Femur (tissue), 1 donor: ENCODE measurements at regions not wholly inside any gene's neighbourhood (a gene's known extent, or its start where the extent isn't known, plus 50 kb on each side); places are given as distances from the start of the nearest gene placed in this dataset.
"Not testable (repeated sequence)": the region's sequence is repeated elsewhere in the genome, so short reads cannot be mapped to it uniquely, and the experiment has no call there.

Source experiments
- DNase-seq: peaks from one replicate; pipeline ENCODE4 v3.0.0-alpha.2; 2017

DNA sequence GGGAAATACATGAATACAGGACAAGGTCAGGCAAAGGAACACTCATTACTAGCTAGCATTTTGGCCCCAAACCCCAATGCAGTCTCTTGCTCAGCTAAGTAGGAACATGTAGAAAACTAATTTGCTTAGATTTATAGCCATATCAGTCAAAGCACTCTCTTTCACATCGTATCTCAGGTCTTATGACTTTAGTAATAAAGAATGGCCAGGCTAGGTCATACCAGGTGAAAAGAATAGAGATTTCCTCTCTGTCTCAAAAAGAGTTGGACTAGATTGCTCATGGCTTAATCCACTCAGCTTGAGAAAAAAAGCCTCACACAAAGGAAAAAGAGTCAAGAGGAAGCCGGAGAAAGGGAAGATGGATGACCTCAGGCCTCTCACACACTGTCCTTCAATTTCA lies 772.7 kb upstream of the SEMA6A start:
- DNase-seq, result no peak

DNA sequence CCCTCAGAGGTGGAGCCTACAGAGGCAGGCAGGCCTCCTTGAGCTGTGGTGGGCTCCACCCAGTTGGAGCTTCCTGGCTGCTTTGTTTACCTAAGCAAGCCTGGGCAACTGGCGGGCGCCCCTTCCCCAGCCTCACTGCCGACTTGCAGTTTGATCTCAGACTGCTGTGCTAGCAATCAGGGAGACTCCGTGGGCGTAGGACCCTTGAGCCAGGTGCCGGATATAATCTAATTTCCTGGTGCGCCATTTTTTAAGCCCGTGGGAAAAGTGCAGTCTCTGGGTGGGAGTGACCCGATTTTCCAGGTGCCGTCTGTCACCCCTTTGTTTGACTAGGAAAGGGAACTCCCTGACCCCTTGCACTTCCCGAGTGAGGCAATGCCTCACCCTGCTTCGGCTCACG lies 769.1 kb upstream of the SEMA6A start:
- DNase-seq, result not testable (repeated sequence)

DNA sequence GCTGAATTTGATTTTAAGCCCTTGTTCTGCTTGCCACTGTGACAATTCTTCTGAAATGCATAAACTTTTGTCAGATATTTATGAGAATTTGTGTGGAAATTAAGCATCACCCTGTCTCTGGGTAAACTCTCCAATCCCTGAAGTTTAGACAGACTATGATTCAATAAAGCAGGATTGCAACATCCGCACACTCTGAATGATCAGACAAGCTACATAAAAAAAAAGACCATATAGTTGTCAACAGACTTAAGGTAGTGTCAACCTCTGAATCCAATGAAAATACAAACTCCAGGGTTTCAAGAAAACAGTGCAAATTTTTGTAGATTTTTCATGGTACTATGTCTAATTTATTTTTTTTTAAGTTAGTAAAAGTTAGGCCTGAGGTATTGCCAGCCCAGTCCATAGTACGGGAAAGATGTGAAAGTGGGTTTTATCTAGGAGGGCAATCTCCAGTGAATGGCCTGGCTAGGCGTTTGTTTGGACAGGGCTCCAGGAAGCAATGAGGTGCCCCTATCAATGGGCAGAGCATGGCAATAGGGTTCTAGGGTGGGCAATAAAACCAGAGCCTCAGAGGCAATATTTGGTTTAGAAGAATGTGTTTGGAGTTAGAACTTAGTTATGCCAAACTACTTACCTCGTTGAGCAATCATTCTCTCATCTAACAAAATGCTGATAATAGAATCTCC lies 762.6 kb upstream of the SEMA6A start:
- DNase-seq, result no peak

DNA sequence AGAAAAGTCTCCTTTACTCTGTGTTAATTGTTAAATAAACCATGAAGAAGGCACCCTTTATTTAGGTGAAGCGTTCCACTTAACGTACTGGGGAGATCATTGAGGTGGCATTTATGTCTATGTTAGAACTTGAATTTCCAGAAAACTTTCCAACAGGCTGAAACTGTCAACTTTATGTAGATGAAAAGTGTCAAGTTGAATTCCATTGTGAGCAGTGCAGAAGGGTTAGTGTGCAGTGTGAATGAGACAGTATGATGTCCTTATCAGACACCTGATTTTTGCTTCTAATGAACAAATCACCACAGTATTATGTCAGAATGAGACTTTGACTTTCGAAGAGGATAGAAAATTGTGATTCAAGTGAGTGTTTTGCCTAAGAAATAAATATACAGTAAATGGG lies 761.6 kb upstream of the SEMA6A start:
- no peak for DNase-seq

DNA sequence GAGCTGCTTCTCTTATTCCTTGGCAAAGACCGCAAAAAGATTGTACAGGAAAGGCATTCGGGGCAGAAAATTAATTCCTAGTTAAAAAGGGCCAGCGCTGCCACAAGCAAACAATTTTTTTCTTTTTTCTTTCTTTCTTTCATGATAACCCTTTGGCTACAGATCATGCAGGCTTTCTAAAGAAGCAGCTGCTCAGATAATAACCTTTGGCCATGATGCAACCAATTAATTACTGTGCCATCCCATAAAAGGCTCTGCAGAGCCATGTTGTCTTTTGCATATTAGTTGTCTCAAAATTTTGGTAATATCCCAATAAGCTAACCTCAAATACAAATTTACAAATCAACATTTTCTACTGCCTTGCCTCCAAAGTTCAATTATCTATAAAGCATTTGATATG lies 758.4 kb upstream of the SEMA6A start:
- DNase-seq, result no peak

DNA sequence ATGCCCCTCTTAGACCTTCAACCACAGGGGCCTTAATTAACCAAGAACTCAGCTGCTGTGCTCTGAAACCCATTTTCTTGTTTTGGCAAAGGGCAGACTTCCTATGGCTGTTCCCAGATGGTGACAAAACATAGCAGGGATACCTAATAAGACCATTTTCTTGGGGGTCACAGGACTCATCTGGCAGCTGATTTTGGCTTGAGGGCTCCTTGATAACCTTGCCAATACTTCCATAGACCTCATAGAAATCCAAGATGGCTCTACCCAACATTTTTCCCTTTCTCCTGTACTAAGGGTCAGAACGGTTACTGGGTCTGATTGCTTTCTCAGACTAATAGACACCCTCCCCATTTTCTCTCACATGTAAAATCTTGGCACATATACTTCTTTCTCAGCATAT lies 757.7 kb upstream of the SEMA6A start:
- DNase-seq, result no peak

DNA sequence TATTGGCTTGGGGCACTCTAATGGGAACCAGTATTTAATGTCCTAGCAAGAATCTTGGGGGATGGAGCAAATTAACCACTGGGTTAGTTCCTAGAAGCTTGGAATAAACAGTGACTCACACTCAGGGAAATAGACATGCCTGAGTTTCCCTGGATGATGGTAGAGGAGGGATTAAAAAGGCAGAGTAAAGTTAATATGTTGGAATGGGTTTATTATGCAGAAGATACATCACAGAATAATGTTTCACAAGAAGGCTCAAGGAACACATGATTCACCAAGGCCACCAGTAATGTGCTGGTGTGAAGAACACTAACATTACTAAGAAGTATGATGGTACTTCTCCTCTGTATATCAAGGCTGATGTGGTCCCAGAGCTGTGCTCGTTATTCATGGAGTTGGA lies 752.9 kb upstream of the SEMA6A start:
- DNase-seq, result no peak

DNA sequence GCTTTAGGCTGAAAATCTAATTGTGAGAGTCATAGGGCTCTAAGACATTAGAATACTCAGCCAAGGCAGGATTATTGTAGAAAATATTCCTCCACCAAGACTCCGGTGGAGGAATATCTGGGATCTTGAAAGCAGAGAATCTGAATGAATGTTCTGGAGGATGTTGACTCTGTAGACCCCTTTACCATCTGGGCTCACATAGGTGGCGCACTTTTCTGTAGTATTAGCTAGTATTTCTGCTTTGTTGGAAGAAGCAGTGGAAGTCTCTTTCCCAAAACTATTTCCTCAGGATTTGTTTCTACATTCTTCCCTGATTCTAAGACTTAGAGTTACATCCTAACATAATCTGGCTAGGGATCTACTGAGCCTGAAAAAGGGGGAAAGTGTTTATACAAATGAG lies 752.4 kb upstream of the SEMA6A start:
- no peak for DNase-seq

DNA sequence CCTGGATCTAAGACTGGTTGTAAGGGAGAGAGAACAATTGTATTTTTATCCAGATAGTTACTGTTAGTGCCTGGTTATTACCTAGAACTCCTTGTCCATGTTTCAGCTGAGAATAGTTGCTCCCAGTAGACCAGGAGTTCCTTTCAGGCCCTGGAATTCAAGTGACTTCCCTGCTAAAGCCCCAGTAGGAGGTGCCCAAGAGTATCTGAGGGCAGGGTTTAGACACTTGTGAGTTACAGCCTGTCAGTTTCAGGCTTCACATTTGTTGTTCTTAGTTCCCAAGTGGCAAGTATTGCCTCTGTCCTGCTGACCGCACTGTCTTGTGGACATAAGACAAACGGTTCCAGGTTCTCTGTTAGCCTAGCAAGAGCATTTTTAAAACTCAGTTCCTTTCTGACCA lies 743.9 kb upstream of the SEMA6A start:
- DNase-seq, result no peak

DNA sequence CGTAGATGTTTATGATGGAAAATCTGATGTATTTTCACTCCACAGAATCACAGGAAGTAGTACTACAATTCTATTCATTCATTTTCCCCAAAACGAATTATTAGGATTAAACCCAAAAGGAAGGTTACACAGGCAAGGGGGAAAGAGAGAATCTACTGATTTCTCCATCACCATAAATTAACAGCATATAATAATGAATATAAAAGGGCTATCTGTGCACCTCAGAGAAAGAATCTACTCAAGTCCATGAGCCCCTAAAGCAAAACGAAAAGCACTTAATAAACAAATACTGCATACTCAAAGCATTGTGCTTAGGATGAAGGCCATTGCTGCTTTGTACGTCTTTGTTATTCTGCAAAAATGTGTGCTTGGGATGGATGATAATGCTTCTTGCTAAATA lies 740.5 kb upstream of the SEMA6A start:
- DNase-seq, result no peak

DNA sequence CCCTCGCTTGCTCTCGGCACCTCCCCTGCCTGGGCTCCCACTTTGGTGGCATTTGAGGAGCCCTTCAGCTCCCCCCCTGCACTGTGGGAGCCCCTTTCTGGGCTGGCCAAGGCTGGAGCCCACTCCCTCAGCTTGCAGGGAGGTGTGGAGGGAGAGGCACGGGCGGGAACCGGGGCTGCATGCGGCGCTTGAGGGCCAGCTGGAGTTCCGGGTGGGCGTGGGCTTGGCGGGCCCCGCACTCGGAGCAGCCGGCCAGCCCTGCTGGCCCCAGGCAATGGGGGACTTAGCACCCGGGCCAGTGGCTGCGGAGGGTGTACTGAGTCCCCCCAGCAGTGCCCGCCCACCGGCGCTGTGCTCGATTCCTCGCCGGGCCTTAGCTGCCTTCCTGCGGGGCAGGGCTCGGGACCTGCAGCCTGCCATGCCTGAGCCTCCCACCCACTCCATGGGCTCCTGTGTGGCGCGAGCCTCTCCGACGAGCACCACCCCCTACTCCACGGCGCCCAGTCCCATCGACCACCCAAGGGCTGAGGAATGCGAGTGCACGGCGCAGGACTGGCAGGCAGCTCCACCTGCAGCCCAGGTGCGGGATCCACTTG lies 730.0 kb upstream of the SEMA6A start:
- not testable (repeated sequence) for DNase-seq

DNA sequence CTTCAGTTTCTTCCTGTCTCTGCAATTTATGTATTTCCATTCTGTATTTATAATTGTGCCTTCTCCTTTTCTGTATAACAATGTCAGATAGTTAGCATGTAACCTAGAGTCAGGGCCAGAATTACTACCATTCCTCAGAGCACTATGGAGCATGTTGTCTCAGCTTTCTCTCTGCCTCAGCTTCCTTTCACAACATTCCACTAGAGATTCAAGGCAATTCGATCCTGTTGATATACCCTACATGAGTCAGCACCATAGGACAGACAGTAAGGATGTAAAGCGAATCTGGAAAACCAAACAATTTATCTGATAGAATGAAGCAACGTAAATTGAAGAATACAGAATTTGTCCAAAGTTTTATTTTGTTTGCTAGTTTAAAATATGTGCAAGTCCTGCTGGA lies 728.3 kb upstream of the SEMA6A start:
- no peak for DNase-seq

DNA sequence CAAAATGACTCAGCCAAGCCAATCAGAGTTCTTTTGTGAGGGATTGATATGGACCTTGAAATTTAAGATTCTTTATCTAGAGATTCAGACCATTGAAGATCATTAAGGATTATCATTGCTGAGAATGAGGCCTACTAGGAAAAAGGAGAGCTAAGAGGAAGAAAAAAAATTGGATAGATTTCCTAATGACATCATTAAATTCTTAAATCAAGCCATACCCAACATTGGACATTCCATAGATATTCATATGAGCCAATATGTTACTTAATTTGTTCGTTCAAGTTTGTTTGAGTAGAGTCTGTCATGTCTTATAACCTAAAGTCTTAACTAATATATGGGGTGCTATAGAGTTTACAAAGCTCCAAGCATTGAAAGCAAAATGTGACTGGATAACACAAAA lies 727.9 kb upstream of the SEMA6A start:
- no peak for DNase-seq

DNA sequence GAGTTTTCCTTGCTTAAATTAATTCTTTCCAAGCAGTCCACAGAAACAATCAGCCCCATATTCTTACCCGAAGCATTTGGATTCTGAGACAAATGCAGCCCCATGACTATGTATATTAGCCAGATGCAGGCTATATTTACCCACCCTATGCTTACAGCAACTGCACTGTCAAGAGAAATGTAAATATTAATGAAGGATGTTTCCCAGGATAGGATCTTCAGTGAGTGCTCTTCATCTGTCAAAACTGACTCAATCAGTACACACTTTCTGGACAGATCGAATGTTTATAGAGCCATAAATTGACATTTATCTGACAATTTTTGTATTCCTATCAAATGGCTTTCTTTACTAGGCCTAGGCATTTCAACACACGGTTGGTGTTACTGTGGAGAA lies 725.3 kb upstream of the SEMA6A start:
- DNase-seq, result no peak

DNA sequence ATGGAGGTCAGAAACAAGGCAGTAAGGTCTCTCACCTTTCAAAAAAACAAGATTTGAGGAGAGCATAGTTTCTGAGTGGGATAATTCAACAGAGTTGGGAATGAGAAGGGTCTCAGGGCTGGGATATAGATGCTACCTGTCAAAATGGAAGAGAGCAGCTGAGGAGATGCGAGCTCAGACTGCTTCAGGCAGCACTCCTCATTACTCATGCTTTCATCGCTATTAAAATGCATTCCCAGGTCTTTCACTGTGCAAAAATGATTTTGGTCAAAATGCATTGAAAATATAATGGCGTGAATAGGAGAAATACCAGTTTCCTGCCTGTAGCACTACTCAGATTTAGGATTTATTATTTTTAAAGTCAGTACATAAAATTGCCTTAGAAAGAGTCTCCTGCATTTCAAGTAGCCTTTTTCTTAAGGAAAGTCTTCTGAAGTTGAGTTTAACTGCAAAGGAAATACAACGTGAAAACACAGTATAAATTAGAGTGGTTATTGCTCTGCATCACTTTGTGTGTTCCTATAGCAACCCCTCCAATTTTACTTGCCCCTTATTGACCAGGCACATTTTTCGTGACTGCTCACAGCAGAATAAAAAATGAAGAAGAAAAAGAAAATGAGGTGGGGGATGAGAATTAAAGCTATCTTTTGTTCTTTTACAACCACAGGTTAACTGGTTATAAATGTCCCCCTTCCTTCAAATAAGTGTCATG lies 724.8 kb upstream of the SEMA6A start:
- no peak for DNase-seq

DNA sequence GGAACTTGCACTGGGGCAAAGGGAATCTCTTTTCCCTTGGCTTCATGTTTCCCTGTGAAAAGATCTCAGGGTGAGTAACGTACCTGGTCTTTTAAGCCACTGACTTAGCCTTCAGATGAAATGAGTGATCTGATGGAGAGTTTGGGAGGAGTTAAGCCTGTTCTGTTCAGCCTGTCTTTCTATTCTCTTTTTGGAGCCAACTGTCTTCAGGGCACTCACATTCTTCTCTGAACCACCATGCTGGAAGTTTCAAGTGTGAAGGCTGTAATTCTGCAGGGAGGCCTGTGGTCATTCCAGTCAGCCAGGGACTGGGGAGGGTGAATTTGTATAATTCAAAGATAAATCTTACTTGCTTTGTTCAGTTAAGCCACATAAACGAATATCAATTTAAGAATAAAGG lies 722.2 kb upstream of the SEMA6A start:
- DNase-seq, result no peak

DNA sequence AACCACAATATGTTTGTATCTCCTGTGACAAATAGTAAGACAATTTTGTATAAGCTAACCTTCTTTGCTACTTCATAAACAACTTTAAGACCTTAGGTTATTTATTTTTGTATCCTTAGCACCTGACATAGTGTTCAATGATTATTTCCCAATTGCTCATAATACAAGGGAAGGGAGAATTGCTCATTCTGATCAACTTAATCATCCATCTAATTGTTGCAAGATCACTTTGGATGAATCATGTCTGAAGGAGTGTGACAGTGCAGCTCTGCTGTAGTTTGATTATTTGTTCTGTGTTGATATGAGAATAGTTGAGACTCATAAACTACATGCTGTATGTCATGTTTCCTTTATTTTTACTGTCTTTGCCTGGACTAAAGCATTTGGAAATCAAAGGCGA lies 721.3 kb upstream of the SEMA6A start:
- DNase-seq, result no peak

DNA sequence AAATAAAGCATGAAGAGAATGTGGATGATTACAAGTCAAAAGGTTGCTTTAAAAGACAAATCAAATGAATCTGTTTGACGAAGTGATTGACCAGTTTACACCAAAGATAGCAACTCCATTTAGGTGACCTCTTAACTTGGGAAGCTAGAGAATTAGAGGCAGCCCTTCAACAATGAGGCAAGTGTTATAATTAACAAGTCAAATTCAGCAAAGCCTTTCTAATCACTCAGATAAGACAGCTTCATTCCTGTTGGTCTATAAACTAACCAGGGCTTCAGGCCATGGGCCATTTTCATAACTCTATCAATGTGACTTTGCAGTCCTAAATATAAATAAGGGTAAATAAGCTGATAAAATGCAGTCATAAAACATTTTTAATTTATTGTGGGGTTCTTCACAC lies 712.2 kb upstream of the SEMA6A start:
- no peak for DNase-seq

DNA sequence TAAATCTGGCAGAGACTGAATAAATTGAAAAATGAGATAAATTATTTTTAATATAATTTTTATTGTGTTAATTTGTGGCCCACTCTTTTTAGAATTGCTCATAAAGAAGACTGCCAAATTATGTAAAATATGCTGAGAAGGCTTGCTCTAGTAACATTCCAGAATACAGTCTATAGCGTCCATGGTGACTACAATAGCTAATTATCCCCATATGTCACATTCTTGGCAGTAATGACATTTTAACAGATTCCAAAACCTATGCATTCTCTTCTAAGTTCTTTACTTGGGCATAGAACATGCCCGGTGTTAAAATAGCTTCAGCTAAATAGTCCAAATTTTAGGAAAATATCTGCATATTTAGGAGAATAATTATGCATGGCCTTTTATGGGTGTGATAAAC lies 697.0 kb upstream of the SEMA6A start:
- no peak for DNase-seq

DNA sequence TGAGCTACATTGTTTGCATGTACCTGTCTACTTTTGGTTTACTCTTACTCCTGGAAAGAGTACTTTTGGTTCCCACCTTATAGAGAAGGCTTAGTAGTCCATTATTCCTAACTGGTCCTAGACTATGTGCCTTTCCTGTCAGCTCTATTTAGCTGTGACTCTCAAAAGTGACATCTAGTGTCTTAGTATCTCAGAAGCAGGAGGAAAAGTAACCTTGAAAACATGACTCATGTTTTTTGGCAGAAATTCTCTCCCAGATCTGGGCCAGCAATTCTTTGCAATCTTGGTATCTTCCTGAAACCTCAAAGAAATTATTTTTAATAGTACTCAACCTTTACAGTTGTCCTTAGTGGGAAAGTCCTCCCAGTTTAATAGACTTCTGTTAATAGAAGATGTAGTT lies 691.7 kb upstream of the SEMA6A start:
- no peak for DNase-seq

DNA sequence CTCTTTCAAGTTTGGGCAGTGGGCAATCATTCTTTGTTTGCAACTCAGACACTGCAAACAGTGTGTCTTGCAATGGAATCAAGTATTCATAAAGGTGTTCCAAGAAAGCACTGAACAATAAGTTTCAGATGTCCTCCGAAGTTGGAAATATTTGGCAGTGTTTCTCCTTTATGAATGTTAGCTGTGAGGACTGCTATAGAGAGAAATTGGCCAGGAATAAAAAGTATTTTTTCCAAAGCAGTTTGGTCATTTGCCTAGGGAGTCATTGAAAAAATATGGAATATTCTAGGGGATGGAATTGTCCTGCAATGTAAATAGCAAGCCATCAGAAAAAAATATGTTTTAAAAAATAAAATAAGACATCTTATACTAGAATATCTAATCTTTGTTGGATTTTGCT lies 688.6 kb upstream of the SEMA6A start:
- DNase-seq, result no peak

DNA sequence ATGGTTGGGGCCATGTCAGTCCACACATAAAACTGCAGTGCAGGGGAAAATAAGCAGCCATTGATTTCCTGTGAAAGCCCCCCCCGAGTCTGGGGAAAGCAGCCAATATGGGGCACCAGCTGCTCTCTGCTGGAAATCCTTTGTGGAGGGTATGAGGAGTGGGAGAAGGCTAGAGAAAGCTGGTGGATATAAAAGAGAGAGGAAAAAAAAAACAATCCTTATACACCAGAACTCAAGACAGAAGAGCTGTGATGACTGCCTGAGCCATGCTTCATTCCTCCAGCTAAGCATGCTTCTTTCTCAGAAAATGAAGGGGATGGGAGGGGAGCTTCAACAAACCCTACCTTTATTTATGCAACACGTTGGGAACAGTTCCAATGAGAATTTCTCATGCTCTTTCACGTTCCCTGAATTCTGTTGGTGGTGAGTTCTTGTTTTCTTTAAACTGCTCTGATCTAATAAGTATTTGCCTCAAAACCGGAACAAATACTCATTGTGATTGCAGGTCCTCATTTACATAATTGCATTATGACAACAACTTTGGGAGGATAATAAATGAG lies 688.0 kb upstream of the SEMA6A start:
- DNase-seq, result no peak

DNA sequence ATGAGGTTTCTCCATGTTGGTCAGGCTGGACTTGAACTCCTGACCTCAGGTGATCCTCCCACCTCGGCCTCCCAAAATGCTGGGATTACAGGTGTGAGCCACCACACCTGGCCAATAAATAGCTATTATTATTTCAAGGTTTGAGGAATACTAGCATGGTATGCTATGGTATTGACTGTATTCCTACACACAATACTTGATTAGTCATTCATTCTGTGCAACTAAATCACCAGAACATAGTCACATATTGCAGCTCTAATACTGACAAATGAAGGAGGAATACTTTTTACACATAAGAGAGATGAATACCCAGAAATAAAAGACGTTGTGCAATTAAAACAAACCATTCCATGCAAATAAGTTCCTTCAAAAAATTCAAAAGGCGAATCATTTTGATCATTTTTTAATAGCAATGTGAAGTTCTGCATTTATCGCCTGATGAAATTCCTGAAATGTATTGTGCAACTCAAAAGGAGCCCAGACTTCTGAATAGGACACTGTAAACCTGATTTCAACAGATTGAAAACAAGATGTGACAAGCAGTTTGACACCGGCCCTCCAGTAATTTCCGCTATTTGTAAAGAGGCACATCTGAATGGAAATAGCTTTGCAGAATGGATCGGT lies 687.4 kb upstream of the SEMA6A start:
- DNase-seq, result no peak
